HG02852 (cell line): ENCODE measurements at regions not wholly inside any gene's neighbourhood (a gene's known extent, or its start where the extent isn't known, plus 50 kb on each side); places are given as distances from the start of the nearest gene placed in this dataset.
"Not testable (repeated sequence)": the region's sequence is repeated elsewhere in the genome, so short reads cannot be mapped to it uniquely, and the experiment has no call there.

Experiments used
- ATAC-seq: cut with Tn5 transposase; IDR thresholded peaks from one replicate; pipeline ENCODE4 v1.9.1; 2021; ENCODE audit warnings: mild to moderate bottlenecking, moderate library complexity; ENCODE audit not compliant: unreplicated experiment

DNA sequence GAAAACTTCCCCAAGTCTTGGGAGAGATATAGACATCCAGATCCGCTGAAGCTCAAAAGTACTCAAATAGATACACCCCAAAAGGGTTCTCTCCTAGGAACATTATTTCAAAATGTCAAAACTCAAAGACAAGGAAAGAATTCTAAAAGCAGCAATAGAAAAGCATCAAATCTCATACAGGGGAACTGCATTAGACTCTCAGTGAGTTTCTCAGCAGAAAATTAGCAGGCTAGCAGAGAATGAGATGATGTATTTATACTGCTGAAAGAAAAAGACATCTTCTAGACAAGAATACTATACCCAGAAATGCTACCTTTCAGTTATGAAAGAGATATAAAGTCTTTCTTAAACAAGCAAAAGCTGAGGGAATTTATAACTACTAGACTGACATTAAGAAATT lies 75.5 kb upstream of the RIMS1 start:
- no peak for ATAC-seq

DNA sequence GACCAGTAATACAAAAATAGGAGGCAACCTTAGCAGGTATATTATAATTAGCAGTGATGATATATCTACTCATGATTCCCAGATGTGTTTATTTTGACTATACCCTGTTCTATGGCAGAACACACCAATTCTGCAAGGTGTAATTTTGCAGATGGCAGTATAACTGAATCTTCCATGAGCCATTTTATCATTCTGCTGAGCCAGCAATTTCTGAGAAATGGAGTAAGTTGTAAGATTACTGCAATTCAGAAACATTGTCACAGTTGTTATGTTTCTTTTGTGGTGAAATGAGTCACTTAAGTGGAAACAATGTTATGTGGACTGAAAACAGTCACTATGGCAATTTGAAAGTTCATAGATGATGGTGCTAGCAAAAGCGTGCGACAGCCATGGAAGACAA lies 63.7 kb upstream of the RIMS1 start:
- ATAC-seq, result no peak

DNA sequence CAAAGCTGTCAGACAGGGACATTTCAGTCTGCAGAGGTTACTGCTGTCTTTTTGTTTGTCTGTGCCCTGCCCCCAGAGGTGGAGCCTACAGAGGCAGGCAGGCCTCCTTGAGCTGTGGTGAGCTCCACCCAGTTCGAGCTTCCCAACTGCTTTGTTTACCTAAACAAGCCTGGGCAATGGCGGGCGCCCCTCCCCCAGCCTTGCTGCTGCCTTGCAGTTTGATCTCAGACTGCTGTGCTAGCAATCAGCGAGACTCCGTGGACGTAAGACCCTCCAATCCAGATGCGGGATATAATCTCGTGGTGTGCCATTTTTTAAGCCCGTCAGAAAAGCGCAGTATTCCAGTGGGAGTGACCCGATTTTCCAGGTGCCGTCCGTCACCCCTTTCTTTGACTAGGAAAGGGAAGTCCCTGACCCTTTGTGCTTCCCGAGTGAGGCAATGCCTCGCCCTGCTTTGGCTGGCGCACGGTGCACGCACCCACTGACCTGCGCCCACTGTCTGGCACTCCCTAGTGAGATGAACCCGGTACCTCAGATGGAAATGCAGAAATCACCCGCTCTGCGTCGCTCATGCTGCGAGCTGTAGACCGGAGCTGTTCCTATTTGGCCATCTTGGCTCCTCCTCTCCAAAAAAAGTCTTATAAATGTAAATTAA lies 54.1 kb upstream of the RIMS1 start:
- not testable (repeated sequence) for ATAC-seq
